Gastrocnemius medialis (tissue), 4 donors: ENCODE measurements at regions not wholly inside any gene's neighbourhood (a gene's known extent, or its start where the extent isn't known, plus 50 kb on each side); places are given as distances from the start of the nearest gene placed in this dataset.
"Not testable (repeated sequence)": the region's sequence is repeated elsewhere in the genome, so short reads cannot be mapped to it uniquely, and the experiment has no call there.

ENCODE experiments used
- ATAC-seq, 2 donors: fragments of 150-250 bp; one replicate each; pipeline ENCODE4 v1.9.1; 2016
- DNase-seq, 2 donors: peaks; one replicate each; pipeline ENCODE4 v3.0.0-alpha.2; 2019
- H3K27ac ChIP-seq, 4 donors: fragments of 200-600 bp; sonication (generic); 1 replicate in 1 of 4; 2 replicates in 3 of 4; pipeline ENCODE4 v1.5.1; 2016 to 2018; ENCODE audit warnings: mild to moderate bottlenecking in 2 of 4, moderate library complexity in 1 of 4
- H3K27me3 ChIP-seq, 3 donors: fragments of 200-600 bp; sonication (generic) in 2 of 3; 1 replicate in 1 of 3; 2 replicates in 2 of 3; pipeline versions ENCODE4 v1.5.1 to v1.6.0; 2016 to 2019; ENCODE audit warnings: mild to moderate bottlenecking in 1 of 3, moderate library complexity in 1 of 3
- H3K36me3 ChIP-seq, 2 donors: fragments of 200-600 bp; sonication (generic) in 1 of 2; one replicate each; pipeline ENCODE4 v1.5.1; 2017 to 2018
- H3K4me1 ChIP-seq, 2 donors: fragments of 200-600 bp; sonication (generic) in 1 of 2; one replicate each; pipeline ENCODE4 v1.5.1; 2016 to 2017; ENCODE audit warnings: mild to moderate bottlenecking in 2 of 2
- H3K4me3 ChIP-seq, 4 donors: fragments of 200-600 bp; sonication (generic) in 3 of 4; 1 replicate in 1 of 4; 2 replicates in 3 of 4; pipeline ENCODE4 v1.5.1; 2016 to 2019; ENCODE audit warnings: mild to moderate bottlenecking in 2 of 4
- H3K9me3 ChIP-seq, 3 donors: fragments of 200-600 bp; sonication (generic) in 2 of 3; 1 replicate in 1 of 3; 2 replicates in 2 of 3; pipeline ENCODE4 v1.5.1; 2016 to 2019
- POLR2A ChIP-seq, 2 donors: fragments of 450-650 bp; IDR thresholded peaks; one replicate each; pipeline ENCODE4 v1.6.1; 2017; ENCODE audit warnings: antibody characterized with exemption in 2 of 2, mild to moderate bottlenecking in 2 of 2, moderate library complexity in 2 of 2
- in situ Hi-C, 4 donors: fragments of 200-750 bp; cut with MboI; loops; one replicate each; pipeline versions ENCODE4 v1.15.0 to v1.8.0; 2017; ENCODE audit warnings: low sequenced_read_pairs in 4 of 4
- intact Hi-C: fragments of 100-400 bp; cut with DNase I; formaldehyde crosslinking; loops from one replicate; pipeline ENCODE4 v1.15.1; 2023; ENCODE audit warnings: low total_unique reads
- TF ChIP-seq, protein P1 (sequence below), 5 experiments: fragments of 450-650 bp in 3 of 5; fragments of 200-600 bp in 2 of 5; sonication (generic) in 2 of 5; IDR thresholded peaks in 4 of 5; conservative IDR thresholded peaks in 1 of 5; 1 replicate in 4 of 5; 2 replicates in 1 of 5; pipeline ENCODE4 v1.5.1; 2016 to 2019; ENCODE audit warnings: antibody characterized with exemption in 5 of 5, mild to moderate bottlenecking in 3 of 5, moderate library complexity in 3 of 5

DNA sequence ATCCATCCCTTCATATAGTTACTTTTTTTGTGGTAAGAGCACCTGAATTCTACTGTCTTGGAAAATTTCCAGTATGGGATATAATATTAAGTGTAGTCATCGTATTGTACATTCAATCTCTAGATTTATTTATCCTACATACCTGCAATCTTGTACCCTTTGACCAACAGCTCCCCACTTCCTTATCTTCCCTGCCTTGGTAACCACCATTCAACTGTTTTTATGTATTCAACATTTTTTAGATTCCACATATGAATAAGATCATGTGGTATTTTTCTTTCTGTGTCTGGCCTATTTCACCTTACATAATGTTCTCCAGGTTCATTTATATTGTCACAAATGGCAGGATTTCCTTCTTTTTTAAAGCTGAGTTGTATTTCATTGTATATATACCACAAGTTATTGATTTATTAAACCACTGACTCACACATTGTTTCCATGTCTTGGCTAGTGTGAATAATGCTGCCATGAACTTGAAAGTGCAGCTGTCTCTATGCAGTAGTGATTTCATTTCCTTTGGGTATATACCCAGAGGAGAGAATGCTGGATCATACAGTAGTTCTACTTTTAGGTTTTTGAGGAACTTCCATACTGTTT is 572.5 kb downstream of the MAGEB5 start:
- H3K9me3 ChIP-seq = no peaks in the 10 kb centered on the region
- H3K4me1 ChIP-seq = no peaks in the 10 kb centered on the region
- TF ChIP-seq, protein P1, sequence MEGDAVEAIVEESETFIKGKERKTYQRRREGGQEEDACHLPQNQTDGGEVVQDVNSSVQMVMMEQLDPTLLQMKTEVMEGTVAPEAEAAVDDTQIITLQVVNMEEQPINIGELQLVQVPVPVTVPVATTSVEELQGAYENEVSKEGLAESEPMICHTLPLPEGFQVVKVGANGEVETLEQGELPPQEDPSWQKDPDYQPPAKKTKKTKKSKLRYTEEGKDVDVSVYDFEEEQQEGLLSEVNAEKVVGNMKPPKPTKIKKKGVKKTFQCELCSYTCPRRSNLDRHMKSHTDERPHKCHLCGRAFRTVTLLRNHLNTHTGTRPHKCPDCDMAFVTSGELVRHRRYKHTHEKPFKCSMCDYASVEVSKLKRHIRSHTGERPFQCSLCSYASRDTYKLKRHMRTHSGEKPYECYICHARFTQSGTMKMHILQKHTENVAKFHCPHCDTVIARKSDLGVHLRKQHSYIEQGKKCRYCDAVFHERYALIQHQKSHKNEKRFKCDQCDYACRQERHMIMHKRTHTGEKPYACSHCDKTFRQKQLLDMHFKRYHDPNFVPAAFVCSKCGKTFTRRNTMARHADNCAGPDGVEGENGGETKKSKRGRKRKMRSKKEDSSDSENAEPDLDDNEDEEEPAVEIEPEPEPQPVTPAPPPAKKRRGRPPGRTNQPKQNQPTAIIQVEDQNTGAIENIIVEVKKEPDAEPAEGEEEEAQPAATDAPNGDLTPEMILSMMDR (IDR thresholded peaks at IDR 0.05 in 4 of 5, conservative IDR thresholded peaks at IDR 0.05 in 1 of 5) = no peak
- TF ChIP-seq POLR2A (IDR thresholded peaks at IDR 0.05) = no peak
- no peaks in the 10 kb centered on the region for H3K36me3 ChIP-seq
- no peak for ATAC-seq
- in situ Hi-C loops = loop anchor here in 1 of 4 donors (25.0 kb wide), 1 partner anchor 399 kb away; no protein-coding TSS in a partner anchor
- H3K27me3 ChIP-seq = no peaks in the 10 kb centered on the region
- no peak overlapping the region for H3K27ac ChIP-seq
- DNase-seq = no peak
- intact Hi-C loops = no loop called here
- no peak overlapping the region for H3K4me3 ChIP-seq

DNA sequence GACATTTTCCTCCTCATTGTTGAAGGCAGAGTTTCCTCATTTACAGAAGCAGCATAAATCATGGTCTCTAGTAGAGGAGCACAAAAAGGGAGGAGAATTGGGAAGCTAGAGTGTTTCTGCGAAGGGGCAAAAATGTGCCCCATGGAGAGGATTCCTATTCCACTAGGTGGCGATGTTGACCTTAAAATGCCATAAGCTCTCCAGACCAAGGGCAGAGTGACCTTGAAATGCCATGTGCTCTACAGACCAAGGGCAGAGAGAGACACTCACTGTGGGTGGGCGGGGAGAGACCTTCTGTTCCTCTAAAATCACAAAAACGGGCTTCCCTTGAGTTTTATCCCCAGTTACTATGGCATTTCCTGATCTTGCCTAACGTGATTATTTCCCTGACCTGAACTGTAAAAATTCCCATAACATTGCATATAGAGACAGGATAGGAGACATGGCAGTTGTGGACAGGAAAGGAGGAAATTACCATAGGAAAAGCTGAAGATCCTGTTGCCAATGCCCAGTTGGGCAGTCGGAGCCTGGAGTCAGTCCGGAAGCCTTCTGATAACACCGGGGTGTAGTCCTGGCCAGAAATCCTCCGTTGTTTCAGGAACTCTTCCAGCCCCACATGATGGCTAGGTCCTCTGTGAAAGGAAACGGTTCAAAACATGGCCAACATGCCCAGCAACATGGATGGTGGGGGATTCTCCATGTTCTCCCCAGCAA is 567.7 kb downstream of the MAGEB5 start:
- H3K4me3 ChIP-seq = no peak overlapping the region

DNA sequence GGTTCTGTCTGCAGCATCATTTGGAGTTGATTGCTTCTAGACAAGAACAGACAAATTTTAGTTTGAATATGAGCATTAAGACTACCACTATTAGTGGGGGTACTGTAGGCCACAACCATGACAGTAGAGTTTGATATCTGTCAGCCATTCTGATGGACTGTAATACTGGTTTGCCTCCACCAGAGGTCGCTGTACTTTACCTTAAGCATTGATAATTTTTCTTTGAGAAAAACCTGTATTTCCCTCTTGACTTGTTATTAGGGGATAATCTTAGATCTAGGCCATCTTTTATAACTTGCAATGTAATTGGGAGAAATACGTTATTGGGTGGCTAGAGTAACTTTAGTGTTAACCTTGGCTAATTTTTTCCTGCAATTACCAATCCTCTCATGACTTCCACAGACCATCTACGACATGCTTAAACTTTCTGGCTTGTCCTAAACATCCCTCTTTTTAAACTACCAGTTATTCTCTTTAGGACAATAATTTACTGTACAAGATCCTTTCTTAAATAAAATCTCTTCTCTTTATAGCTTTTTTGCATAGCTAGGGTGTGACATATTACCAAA is 562.4 kb downstream of the MAGEB5 start:
- in situ Hi-C loops (loop anchor here in 1 of 4 donors (25.0 kb wide), 1 partner anchor 409 kb away; no protein-coding TSS in a partner anchor), intact Hi-C loops (no loop called here)
- DNase-seq (no peak), ATAC-seq (no peak)
- Histone ChIP-seq H3K36me3 (no peaks in the 10 kb centered on the region), H3K27ac (no peak overlapping the region), H3K27me3 (no peaks in the 10 kb centered on the region), H3K4me1 (no peaks in the 10 kb centered on the region), H3K9me3 (peaks cover 0 to 3% (median 0%) of the 10 kb centered on the region in 3 donors), H3K4me3 (no peak overlapping the region)
- TF ChIP-seq, protein P1 (IDR thresholded peaks at IDR 0.05 in 4 of 5, conservative IDR thresholded peaks at IDR 0.05 in 1 of 5) = peak in 1 of 5 experiments; percentile 19
- no peak for TF ChIP-seq POLR2A (IDR thresholded peaks at IDR 0.05)

More for the DNA sequence above, 567.7 kb downstream of the MAGEB5 start:
- in situ Hi-C loops (loop anchor here in 1 of 4 donors (25.0 kb wide), 1 partner anchor 404 kb away; no protein-coding TSS in a partner anchor), intact Hi-C loops (no loop called here)
- ATAC-seq (no peak), DNase-seq (no peak)
- Histone ChIP-seq H3K9me3 (no peaks in the 10 kb centered on the region), H3K4me1 (no peaks in the 10 kb centered on the region), H3K36me3 (no peaks in the 10 kb centered on the region), H3K27me3 (no peaks in the 10 kb centered on the region), H3K27ac (no peak overlapping the region)
- no peak for TF ChIP-seq POLR2A (IDR thresholded peaks at IDR 0.05)
- TF ChIP-seq, protein P1 (IDR thresholded peaks at IDR 0.05 in 4 of 5, conservative IDR thresholded peaks at IDR 0.05 in 1 of 5) = no peak

DNA sequence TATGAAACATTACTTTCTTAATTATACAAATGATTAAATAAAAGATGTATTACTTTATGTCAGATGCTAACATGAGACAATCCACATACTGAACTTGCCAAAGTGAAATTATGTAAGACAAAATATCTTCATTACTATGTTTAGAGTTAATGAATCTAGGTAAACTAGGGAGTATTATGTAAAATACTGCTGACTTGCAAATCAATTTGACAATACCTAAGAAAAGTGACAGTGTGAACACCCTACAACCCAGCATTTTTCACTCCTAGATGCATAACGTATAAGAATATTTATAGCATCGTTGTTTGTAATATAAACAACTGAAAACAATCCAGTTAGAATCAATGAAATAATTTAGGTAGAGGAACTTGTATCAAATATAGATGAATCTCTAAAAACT is 546.3 kb downstream of the MAGEB5 start:
- no peaks in the 10 kb centered on the region for H3K27me3 ChIP-seq
- DNase-seq = no peak
- H3K27ac ChIP-seq = no peak overlapping the region
- in situ Hi-C loops = no loop called here
- no peak for ATAC-seq
- no peaks in the 10 kb centered on the region for H3K36me3 ChIP-seq
- TF ChIP-seq, protein P1 (IDR thresholded peaks at IDR 0.05 in 4 of 5, conservative IDR thresholded peaks at IDR 0.05 in 1 of 5) = no peak
- TF ChIP-seq POLR2A (IDR thresholded peaks at IDR 0.05) = no peak
- intact Hi-C loops = no loop called here
- H3K9me3 ChIP-seq = no peaks in the 10 kb centered on the region
- H3K4me1 ChIP-seq = no peaks in the 10 kb centered on the region
- no peak overlapping the region for H3K4me3 ChIP-seq

DNA sequence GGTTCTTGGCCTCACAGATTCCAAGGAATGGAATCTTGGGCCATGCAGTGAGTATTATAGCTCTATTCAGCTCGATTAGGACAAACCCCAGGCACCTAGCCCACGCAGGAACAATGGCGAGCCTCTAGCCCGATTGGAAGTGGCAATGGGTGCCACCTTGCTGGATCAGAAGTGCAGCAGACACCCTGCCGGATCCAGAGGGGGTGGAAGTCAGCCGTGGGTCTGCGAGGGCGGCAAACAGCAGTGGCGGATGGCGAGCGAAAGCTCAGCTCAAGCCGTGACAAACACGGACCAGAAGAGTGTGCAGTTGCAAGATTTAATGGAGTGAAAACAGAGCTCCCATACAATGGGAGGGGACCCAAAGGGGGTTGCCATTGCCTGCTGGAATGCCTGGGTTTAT is 539.8 kb downstream of the MAGEB5 start:
- H3K4me3 ChIP-seq, ATAC-seq, H3K36me3 ChIP-seq, DNase-seq, H3K9me3 ChIP-seq, in situ Hi-C loops, H3K4me1 ChIP-seq, H3K27me3 ChIP-seq, intact Hi-C loops, H3K27ac ChIP-seq: not testable (repeated sequence)
